GM21576 (cell line): ENCODE measurements at regions not wholly inside any gene's neighbourhood (a gene's known extent, or its start where the extent isn't known, plus 50 kb on each side); places are given as distances from the start of the nearest gene placed in this dataset.

ENCODE experiments used
- ATAC-seq: cut with Tn5 transposase; IDR thresholded peaks from one replicate; pipeline ENCODE4 v1.9.1; 2021; ENCODE audit warnings: mild to moderate bottlenecking, moderate library complexity; ENCODE audit not compliant: unreplicated experiment

GRCh38 chr12:40172879-40173278, 51.9 kb upstream of the LRRK2 start:
- no peak for ATAC-seq

- ATAC-seq = no peak
Observed at GRCh38 chr12:40171501-40171900, 53.3 kb upstream of the LRRK2 start.

- no peak for ATAC-seq
Observed at GRCh38 chr12:40171066-40171465, 53.7 kb upstream of the LRRK2 start.

GRCh38 chr12:40170593-40170992, 54.2 kb upstream of the LRRK2 start:
- no peak for ATAC-seq

GRCh38 chr12:40168868-40169267, 55.9 kb upstream of the LRRK2 start:
- ATAC-seq = peak; percentile 97

GRCh38 chr12:40168419-40168818, 56.4 kb upstream of the LRRK2 start:
- ATAC-seq = peak; percentile 23

- peak; percentile 51 for ATAC-seq
Observed at GRCh38 chr12:40168001-40168400, 56.8 kb upstream of the LRRK2 start.

GRCh38 chr12:40165179-40165578, 59.3 kb upstream of the SLC2A13 start:
- ATAC-seq = no peak

- no peak for ATAC-seq
Observed at GRCh38 chr12:40164034-40164433, 58.2 kb upstream of the SLC2A13 start.

- ATAC-seq = no peak
Observed at GRCh38 chr12:40162033-40162432, 56.2 kb upstream of the SLC2A13 start.

- ATAC-seq = peak; percentile 79
Observed at GRCh38 chr12:40158592-40159111, 52.8 kb upstream of the SLC2A13 start.

- ATAC-seq = no peak
Observed at GRCh38 chr12:40157336-40157735, 51.5 kb upstream of the SLC2A13 start.

- ATAC-seq = no peak
Observed at GRCh38 chr12:40156021-40156764, 50.3 kb upstream of the SLC2A13 start.
